T1000 (cell line): ENCODE measurements at regions not wholly inside any gene's neighbourhood (a gene's known extent, or its start where the extent isn't known, plus 50 kb on each side); places are given as distances from the start of the nearest gene placed in this dataset.
"Not testable (repeated sequence)": the region's sequence is repeated elsewhere in the genome, so short reads cannot be mapped to it uniquely, and the experiment has no call there.

Experiments
- DNase-seq: peaks from one replicate; lab custom pipeline; 2025; ENCODE audit warnings: mixed read lengths; lab: John Stamatoyannopoulos, UW

DNA sequence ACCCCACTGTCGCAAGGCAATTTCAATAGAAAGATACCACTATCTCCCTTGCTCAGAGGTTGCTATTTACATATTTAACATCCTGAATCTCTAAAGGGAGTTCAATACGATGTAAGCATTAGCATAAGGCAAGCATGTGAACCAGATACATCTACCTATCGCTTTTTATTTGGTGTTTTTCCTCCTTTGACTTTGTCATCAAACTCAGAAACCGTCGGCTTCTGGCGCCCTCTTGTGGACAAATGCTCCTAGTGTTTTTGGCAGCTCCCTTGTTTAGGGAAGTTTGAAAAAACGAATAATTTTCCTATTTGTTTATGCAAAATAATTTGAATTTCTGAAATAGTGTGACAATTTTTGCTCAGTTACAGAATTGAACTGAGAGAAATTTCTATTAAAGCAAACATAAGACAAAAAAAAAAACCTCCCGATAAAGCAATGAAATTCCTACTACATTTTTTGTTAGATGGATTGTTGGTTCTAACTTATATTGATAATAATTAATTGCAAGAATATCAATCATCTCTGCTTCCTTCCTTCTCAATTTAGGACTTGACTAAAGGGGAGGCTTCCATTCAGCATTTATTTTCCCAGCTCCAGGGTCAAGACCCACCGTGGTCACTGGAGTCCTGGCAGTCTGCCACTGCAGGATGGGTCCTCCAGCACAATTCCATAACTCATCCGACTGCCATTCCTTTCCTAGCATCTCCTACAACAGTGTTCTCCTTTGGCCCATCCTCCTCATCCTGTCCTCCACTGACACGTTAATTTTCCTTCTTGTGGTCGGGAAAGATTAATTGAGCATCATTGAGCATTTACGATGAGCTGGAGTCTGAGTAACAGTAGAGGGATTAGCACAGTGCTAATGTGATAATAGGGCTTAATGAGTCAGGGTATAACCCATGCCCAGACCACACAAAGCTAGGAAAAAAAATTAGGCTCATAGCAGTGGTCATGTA lies 131.8 kb upstream of the CHD1 start:
- DNase-seq: peak; percentile 15

DNA sequence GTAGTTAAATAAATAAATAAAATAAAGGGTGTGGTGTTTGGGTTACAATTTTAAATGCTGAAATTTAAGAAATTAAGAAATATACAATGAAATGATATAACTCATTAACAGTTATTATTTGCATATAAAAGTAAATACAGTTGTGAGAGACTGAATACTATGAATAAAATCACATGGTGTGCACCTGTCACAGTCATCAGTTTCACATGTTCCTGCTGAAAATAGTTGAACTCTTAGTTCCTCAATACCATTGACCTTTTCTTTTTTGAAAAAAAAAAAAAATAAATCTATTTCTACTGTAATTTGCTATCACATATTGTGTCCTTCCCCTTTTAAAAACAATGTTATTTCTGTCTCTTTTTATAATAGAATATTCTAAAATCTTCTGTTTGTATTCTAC lies 130.9 kb upstream of the CHD1 start:
- DNase-seq: no peak

DNA sequence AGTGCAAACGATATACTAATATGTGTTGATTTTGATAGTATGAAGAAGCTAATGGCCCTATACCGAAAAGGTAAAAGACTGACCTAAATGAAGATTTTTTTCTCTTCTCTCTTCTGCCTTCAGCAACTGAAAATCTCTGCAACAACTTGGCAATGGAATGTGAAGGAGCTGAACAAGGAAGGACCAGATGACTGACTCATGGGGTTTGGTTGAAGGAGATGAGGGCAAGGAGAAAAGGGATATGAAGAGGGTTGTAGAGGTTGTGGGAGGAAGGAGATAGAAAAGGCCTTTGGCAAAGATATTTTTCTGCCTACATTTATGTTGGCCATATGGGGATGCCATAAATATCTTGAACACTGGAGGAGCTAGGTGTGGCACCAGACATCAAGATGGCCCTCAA lies 129.7 kb upstream of the CHD1 start:
- DNase-seq: no peak

DNA sequence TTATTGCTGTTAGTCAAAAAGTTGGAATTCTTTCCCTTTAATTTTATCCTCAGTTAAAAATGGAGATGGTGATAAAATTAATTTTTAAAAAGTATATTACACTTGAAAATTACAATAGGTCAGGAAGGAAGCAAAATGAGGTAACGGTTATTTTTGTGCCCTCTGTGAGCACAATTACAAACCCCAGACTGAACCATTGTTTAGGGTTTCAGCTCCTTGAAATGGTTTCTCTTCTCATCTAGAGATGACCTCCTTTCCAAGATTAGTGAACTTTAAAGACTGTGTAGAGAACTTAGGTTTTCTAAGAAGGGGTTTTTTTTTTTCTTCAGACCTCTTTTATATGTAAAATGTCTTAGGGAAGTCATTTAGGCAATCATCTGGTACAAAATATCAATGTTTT lies 126.2 kb upstream of the CHD1 start:
- DNase-seq: no peak

DNA sequence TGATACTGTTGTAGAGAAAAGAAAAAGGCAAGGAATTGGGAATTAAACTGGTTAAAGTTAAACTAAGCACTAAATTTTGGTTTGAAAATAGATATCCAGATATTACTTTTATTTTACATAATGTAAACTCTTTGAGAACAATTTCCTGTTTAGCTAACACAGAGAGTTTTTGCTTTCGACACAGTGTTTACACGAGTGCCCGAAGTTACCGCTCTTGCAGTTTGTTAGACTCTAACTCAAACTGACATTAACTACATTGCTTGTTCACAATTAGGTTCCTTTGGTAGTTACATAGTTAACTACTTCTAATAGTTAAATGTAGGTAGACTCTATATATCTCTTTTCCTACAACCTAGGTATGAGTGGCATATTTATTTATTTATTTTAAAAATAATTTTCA lies 117.1 kb upstream of the CHD1 start:
- no peak for DNase-seq

DNA sequence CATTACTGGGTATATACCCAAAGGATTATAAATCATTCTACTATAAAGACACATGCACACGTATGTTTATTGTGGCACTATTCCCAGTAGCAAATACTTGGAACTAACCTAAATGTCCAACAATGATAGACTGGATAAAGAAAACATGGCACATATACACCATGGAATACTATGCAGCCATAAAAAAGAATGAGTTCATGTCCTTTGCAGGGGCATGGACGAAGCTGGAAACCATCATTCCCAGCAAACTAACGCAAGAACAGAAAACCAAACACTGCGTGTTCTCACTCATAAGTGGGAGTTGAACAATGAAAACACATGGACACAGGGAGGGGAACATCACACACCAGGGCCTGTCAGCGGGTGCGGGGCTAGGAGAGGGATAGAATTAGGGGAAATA lies 114.5 kb upstream of the CHD1 start:
- not testable (repeated sequence) for DNase-seq

DNA sequence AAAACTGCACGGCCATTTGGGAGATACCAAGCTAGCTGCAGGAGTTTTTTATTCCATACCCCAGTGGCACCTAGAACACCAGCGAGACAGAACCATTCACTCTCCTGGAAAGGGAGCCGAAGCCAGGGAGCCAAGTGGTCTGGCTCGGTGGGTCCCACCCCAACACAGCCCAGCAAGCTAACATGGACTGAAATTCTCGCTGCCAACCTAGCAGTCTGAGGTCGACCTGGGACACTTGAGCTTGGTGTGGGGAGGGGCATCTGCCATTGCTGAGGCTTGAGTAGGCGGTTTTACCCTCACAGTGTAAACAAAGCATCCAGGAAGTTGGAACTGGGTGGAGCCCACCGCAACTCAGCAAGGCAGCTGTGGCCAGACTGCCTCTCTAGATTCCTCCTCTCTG lies 108.9 kb upstream of the CHD1 start:
- no peak for DNase-seq

DNA sequence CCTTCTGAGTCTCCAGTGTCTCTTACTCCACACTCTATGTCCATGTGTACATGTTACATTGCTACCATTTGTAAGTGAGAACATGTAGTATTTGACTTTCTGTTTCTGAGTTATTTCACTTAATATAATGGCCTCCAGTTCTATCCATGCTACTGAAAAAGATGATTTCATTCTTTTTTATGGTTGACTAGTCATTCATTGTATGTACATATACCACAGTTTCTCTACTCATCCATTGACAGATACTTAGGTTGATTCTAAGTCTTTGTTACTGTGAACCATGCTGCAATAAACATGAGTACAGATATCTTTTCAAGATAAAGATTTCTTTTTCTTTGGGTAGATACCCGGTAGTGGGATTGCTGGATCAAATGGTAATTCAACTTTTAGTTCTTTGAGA lies 107.1 kb upstream of the CHD1 start:
- DNase-seq: no peak

DNA sequence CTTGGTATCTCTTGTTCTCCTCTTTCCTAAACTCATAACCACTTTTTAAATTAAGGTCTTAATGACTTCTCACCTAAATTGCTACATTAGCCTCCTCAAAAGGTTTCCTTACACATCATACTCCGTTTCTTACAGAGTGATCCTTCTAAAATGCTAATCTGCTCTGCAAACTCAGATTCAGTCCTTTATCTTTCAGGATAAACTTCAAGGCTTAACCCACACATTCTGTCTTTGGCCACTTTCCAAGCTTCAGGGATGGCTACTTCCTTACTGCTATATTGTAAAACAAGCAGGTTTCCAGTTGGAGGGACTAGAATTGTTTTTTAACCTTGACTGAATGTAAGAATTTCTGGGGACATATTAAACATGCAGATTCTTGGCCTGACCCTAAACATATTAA lies 105.5 kb upstream of the CHD1 start:
- no peak for DNase-seq

DNA sequence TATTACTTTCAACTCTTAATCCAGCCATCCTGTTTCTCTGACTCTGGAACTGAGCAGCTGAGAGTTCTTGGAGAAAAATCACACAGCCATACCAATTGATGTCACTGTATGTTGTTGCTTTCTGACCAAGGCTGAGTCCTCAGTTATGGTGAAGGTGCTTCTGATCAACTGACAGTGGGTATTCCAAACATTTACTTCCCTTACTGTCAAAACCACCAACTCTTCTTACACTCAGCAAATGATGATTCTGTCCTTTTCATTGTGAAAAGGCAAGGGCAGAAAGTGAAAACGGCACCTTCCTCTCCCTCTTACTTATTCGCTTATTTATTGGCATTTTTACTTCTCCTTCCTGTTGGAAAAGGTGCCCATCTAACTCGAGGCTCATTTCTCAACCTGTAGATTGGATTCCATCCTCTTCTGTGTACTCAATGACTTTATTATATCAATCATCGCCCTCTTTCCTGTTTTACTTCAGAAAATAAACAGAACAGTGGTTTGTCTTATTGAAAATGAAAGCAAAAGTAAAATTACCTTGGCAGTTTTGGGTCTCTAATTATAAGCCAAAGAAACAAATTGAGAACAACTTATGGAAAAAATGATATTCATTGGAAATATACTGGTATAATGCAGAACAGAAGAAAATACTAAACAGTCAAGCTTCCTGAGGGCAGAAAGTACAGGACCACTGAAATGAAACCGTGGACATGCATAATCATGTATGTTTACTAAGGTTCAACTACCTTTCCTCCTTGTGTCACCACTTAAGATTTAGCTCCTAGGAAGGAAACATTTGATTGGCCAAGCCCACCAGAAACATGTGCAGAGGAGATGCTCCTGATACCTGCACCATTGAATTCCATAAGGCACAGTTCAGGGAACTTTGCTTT lies 104.5 kb upstream of the CHD1 start:
- DNase-seq: no peak

DNA sequence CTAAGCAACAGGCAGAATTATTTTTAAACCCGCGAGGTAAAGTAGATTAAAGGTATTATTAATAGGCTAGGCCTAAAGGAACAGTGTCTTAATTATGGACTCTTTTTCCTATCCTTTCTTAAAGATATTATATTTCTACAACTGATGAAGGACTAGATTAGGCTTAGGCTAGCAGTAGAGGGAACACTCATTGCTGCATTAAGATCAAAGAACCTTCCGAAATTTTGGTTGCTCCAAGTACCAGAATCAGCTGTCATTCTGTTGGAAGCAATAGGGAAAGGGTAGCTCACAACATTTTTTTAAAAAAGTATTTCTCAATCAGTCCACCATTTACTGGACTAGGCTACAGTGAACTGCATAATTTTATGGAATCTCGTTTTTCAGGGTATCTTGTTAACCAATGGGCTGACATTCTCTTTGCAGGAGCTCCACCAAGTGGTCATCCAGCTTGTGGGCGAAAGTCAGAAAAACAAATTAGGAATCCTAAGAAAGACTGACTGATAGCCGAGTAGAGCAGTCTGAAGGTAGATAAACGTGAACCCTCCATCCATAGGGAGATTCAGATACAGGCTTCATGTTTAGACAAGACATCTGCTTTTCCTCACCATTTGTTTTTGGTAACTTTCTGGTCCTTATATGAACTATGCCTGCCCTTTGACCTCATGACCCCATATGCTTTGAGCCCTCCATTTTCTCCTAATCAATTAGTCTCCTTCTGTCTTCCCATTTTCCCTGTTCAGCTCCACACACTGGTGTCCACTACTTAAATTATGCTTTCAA lies 103.6 kb upstream of the CHD1 start:
- DNase-seq: peak; percentile 2

DNA sequence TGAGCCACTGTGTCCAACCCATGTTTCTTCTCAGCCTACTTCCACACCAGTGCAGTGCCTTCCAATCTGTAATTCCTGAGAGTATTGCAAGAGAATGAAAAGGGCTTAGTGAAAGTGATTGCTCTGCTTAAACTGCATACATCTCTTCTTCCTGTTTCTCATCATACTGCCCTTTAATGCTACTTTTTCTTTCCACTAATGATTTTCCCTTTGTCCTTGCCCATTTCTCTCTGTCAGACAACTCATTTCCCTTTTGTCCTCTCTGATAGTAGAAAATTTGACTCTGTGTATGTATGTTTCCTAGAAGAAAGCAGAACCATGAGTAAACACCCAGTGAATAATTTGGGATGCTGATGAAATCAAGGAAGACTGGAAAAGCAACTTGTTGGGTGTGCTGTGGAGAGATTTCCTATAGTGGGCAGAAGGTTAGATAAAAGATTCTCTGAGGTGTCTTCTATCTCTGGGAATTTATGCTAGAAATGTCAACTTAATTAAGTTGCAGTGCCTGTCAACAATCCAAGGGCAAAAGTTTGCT lies 102.2 kb upstream of the CHD1 start:
- no peak for DNase-seq

DNA sequence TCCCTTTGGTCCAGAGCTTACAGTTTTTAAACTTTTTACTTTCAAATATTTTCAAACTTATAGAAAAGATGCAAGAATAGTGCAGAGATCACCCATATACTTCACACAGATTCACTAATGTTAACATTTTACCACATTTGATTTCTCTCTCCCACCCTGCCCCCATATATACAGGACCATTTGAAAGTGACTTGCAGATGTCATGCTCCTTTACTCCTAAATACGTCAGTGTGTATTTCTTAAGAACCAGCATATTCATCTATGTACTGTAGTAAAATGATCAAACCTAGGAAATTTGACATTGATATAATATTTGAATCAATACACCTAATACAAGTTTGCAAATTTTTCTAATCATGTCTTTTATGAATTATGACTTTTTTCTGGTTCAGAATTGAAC lies 100.4 kb upstream of the CHD1 start:
- DNase-seq: no peak

DNA sequence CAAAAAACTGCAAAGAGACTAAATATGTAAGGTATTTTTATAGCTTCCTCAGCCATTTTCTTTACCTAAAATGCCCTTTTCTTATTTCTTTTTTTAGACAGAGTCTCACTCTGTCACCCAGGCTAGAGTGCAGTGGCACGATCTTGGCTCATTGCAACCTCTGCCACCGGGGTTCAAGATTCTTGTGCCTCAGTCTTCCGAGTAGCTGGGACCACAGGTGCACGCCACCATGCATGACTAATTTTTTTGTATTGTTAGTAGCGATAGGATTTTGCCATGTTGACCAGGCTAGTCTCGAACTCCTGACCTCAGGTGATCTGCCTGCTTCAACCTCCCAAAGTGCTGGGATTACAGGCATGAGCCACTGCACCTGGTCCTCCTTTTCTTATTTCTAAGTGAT lies 99.4 kb upstream of the CHD1 start:
- DNase-seq: not testable (repeated sequence)

DNA sequence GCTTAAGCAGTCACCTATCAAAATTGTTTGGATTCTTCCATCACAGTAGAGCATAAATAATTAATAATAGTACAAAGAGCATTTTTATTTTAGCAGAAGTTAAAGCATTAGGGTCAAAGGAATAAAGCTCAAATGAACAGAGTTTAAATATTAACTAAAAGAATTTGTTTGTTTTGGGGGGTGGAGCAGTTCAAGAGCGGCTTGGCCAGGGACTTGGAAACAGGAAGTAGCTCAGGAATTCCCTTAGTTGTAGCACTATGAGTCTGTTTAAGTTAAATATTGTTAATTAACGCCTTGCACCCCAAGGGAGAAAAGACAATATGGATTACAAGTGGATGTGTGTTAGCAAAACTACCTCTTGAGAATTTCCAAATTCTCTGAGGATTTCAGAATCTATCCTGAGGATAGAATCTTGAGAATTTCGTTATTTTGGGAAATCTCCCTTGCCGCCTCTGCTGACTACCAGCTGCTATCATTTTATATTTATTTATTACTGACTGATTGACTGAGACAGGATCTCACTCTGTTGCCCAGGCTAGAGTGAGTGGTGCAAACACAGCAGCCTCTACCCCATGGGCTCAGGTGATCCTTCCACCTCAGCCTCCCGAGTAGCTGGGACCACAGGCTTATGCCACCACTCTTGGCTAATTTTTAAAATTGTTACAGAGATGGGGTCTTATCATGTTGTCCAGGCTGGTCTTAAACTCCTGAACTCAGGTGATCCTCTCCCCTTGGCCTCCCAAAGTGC lies 96.7 kb upstream of the CHD1 start:
- no peak for DNase-seq

DNA sequence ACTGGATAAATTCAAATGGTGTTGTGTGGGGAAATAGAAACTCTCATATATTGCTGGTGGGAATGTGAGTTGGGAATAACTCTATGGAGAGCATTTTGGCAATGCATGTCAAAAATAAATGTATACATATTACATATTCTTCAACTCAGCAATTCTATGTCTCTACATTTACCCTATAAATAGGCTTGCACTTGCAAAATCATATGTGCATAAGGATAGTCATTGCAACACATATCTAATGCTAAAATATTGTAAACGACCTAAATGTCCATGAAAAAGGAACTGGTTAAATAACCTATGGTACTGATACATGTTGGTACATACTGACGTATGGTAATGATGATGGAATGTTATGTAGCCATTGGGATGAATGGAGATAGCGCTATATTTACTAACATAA lies 94.5 kb upstream of the CHD1 start:
- DNase-seq: no peak

DNA sequence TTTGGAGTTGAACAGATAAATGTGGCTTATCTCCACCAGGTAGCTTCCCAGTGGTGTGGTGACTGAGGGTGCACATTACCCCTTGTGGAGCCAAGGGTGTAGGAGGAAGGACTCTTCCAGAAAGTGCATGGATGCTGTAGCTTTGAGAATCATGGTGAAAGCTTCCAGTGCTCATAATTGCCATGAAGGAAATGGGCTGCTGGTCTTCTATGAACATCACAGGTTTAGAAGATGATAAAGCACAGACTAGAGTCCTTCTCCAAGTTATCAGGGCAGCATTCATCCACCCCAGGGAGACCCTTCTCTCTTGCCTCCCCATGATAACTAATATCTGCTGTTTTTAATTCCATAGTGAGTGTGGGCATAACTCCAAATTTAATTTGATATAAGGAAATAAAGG lies 93.4 kb upstream of the CHD1 start:
- DNase-seq: no peak

DNA sequence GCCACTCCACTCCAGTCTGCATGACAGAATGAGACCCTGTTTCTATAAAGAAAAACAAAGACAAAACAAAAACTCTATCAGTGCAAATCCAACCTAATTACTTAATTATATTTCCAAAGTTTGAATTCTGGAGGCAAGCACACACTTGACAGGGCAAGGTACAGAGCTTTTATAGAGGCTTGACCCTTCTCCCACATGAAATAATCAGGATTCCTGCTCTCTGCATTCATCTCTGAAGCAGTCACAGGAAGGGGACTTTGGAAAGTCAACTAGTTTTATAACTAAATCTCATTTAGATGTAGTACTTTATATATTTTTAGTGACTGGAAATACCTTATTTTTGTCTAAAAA lies 91.9 kb upstream of the CHD1 start:
- DNase-seq: no peak

DNA sequence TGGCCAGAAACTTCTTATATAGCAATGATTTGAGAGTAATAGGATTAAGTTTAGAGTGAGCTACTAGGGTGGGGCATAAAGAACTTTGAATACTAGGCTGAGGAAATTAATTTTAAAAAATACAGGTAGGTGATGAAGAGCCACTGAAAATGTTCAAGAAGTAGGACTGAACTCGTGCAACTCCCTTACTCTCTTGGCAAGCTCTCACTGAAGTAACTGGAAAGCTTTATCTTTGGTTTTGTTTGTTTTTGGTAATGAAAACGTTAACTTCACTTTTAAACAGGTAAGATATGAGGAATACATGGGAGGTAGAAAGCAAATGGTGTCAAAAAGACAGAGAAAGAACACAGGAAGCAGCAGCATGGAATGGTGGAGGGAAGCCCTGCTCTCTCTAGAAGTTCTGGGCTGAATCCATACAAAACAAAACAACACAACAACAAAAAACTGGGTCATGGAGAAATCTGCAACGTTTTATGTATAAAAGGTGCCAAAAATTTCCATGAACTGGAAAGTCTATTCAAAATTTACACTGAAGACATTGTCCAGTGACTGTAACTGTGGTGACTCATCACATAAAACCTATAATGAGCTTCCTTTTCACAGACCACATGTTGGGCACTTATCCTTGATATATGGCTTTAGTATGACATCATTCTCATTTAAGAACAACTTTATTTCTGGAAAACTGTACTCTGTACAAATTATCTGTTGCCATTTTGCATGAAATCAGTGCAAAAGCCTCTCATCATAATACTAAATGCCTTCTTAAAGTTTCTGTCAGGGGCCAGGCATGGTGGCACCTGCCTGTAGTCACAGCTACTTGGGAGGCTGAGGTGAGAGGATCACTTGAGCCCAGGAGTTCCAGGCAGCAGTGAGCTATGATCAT lies 91.2 kb upstream of the CHD1 start:
- DNase-seq: no peak

DNA sequence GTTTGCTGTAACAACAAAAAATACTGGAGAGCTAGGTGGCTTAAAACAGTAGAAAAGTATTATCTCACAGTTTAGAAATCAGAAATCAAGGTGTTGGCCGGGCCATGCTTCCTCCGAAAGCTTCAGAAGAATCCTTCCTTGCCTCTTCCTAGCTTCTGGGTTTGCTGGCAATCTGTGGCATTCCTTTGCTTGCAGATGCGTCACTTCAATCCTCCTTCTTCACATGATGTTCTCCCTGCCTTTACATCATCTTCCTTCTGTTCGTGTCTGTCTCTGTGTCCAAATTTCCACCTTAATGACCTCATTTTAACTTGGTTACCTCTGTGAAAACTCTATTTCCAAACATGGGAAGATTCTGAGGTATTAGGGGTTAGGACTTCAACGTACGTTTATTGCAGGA lies 90.4 kb upstream of the CHD1 start:
- no peak for DNase-seq
